Epithelial cell of proximal tubule (primary cell): ENCODE measurements at regions not wholly inside any gene's neighbourhood (a gene's known extent, or its start where the extent isn't known, plus 50 kb on each side); places are given as distances from the start of the nearest gene placed in this dataset.
A peak's percentile ranks its signal among the peaks of the same experiment; 100 is the strongest.

Experiments
- DNase-seq: peaks from one replicate; pipeline ENCODE4 v3.0.0-alpha.2; 2011; ENCODE audit warnings: low read depth
- H3K4me3 ChIP-seq: 2 replicates; pipeline ENCODE4 v1.5.1; 2011; ENCODE audit warnings: low read depth, mild to moderate bottlenecking, low read length
- CTCF ChIP-seq: conservative IDR thresholded peaks from 2 replicates; pipeline ENCODE4 v1.5.1; 2012; ENCODE audit warnings: low read depth, mild to moderate bottlenecking, low read length

- no peak overlapping the region for H3K4me3 ChIP-seq
- peak; percentile 67 for DNase-seq
- no peak for TF ChIP-seq CTCF
Observed at GRCh38 chr5:123776761-123777160, 264.8 kb downstream of the CSNK1G3 start.

GRCh38 chr5:123771715-123772114 is 259.7 kb downstream of the CSNK1G3 start:
- H3K4me3 ChIP-seq = no peak overlapping the region
- TF ChIP-seq CTCF = no peak
- no peak for DNase-seq

GRCh38 chr5:123763201-123763600 is 251.2 kb downstream of the CSNK1G3 start:
- DNase-seq = no peak
- no peak overlapping the region for H3K4me3 ChIP-seq
- no peak for TF ChIP-seq CTCF

- TF ChIP-seq CTCF = no peak
- DNase-seq = no peak
- H3K4me3 ChIP-seq = no peak overlapping the region
Observed at GRCh38 chr5:123756816-123757215, 244.8 kb downstream of the CSNK1G3 start.

GRCh38 chr5:123756318-123756665 is 244.3 kb downstream of the CSNK1G3 start:
- no peak for TF ChIP-seq CTCF
- no peak overlapping the region for H3K4me3 ChIP-seq
- DNase-seq = no peak

GRCh38 chr5:123755653-123756317 is 243.8 kb downstream of the CSNK1G3 start:
- peak; percentile 43 for DNase-seq
- TF ChIP-seq CTCF = no peak
- H3K4me3 ChIP-seq = no peak overlapping the region

GRCh38 chr5:123754908-123755307 is 242.9 kb downstream of the CSNK1G3 start:
- TF ChIP-seq CTCF = no peak
- no peak for DNase-seq
- H3K4me3 ChIP-seq = no peak overlapping the region
